Neutrophil (primary cell): ENCODE measurements at regions not wholly inside any gene's neighbourhood (a gene's known extent, or its start where the extent isn't known, plus 50 kb on each side); places are given as distances from the start of the nearest gene placed in this dataset.

ENCODE experiments used
- H3K27ac ChIP-seq: fragments of 200-600 bp; sonication (generic); 2 replicates; pipeline ENCODE4 v1.5.1; 2016; ENCODE audit warnings: mild to moderate bottlenecking, moderate library complexity
- H3K27me3 ChIP-seq: fragments of 200-600 bp; sonication (generic); 2 replicates; pipeline ENCODE4 v1.6.0; 2016; ENCODE audit warnings: mild to moderate bottlenecking
- H3K36me3 ChIP-seq: fragments of 200-600 bp; sonication (generic); 2 replicates; pipeline ENCODE4 v1.5.1; 2017
- H3K4me1 ChIP-seq, 2 experiments: fragments of 200-600 bp in 1 of 2; sonication (generic) in 1 of 2; 1 replicate in 1 of 2; 2 replicates in 1 of 2; pipeline versions ENCODE4 v1.5.1 to v1.6.1; 2013 to 2016; ENCODE audit warnings: low read depth in 1 of 2, low read length in 1 of 2, mild to moderate bottlenecking in 1 of 2, moderate library complexity in 1 of 2; ENCODE audit not compliant: control insufficient read depth in 1 of 2, insufficient read depth in 1 of 2
- H3K4me3 ChIP-seq, 2 experiments: fragments of 200-600 bp in 1 of 2; sonication (generic) in 1 of 2; 1 replicate in 1 of 2; 2 replicates in 1 of 2; pipeline ENCODE4 v1.5.1; 2013 to 2016; ENCODE audit warnings: low read depth in 1 of 2, low read length in 1 of 2, mild to moderate bottlenecking in 1 of 2, moderate library complexity in 1 of 2
- H3K9me3 ChIP-seq: fragments of 200-600 bp; sonication (generic); 2 replicates; pipeline ENCODE4 v1.5.1; 2016
- CTCF ChIP-seq: fragments of 200-600 bp; sonication (generic); IDR thresholded peaks from 2 replicates; pipeline ENCODE4 v1.5.1; 2016; ENCODE audit warnings: antibody characterized with exemption

- H3K27ac ChIP-seq, result no peak overlapping the region
- no peaks in the 10 kb centered on the region for H3K27me3 ChIP-seq
- no peak for TF ChIP-seq CTCF
- no peaks in the 10 kb centered on the region for H3K9me3 ChIP-seq
- H3K4me1 ChIP-seq, result no peaks in the 10 kb centered on the region
- H3K4me3 ChIP-seq, result no peak overlapping the region
- no peaks in the 10 kb centered on the region for H3K36me3 ChIP-seq
Measured at GRCh38 chr2:58926112-58926511, 685.0 kb upstream of the FANCL start.

- Histone ChIP-seq H3K4me3 (no peak overlapping the region), H3K36me3 (no peaks in the 10 kb centered on the region), H3K4me1 (no peaks in the 10 kb centered on the region), H3K27ac (no peak overlapping the region), H3K9me3 (no peaks in the 10 kb centered on the region), H3K27me3 (no peaks in the 10 kb centered on the region)
- no peak for TF ChIP-seq CTCF
Measured at GRCh38 chr2:58925676-58926081, 684.6 kb upstream of the FANCL start.

- no peak overlapping the region for H3K4me3 ChIP-seq
- no peak overlapping the region for H3K27ac ChIP-seq
- no peak for TF ChIP-seq CTCF
- no peaks in the 10 kb centered on the region for H3K9me3 ChIP-seq
- H3K4me1 ChIP-seq, result no peaks in the 10 kb centered on the region
- H3K36me3 ChIP-seq, result no peaks in the 10 kb centered on the region
- no peaks in the 10 kb centered on the region for H3K27me3 ChIP-seq
Measured at GRCh38 chr2:58923869-58924268, 682.7 kb upstream of the FANCL start.

- Histone ChIP-seq H3K9me3 (no peaks in the 10 kb centered on the region), H3K4me3 (no peak overlapping the region), H3K27ac (no peak overlapping the region), H3K4me1 (no peaks in the 10 kb centered on the region), H3K27me3 (no peaks in the 10 kb centered on the region), H3K36me3 (no peaks in the 10 kb centered on the region)
- no peak for TF ChIP-seq CTCF
Measured at GRCh38 chr2:58922245-58922644, 681.1 kb upstream of the FANCL start.

- no peak for TF ChIP-seq CTCF
- H3K9me3 ChIP-seq, result no peaks in the 10 kb centered on the region
- no peak overlapping the region for H3K27ac ChIP-seq
- H3K36me3 ChIP-seq, result no peaks in the 10 kb centered on the region
- H3K27me3 ChIP-seq, result no peaks in the 10 kb centered on the region
- H3K4me3 ChIP-seq, result no peak overlapping the region
- H3K4me1 ChIP-seq, result no peaks in the 10 kb centered on the region
Measured at GRCh38 chr2:58921676-58922075, 680.6 kb upstream of the FANCL start.

- no peak overlapping the region for H3K4me3 ChIP-seq
- H3K4me1 ChIP-seq, result no peaks in the 10 kb centered on the region
- no peaks in the 10 kb centered on the region for H3K36me3 ChIP-seq
- H3K9me3 ChIP-seq, result no peaks in the 10 kb centered on the region
- H3K27ac ChIP-seq, result no peak overlapping the region
- TF ChIP-seq CTCF, result no peak
- no peaks in the 10 kb centered on the region for H3K27me3 ChIP-seq
Measured at GRCh38 chr2:58920001-58920400, 678.9 kb upstream of the FANCL start.
